Neural cell (in vitro differentiated cells): ENCODE measurements at regions not wholly inside any gene's neighbourhood (a gene's known extent, or its start where the extent isn't known, plus 50 kb on each side); places are given as distances from the start of the nearest gene placed in this dataset.

Experiments used
- RAD21 ChIP-seq: fragments of 450-650 bp; conservative IDR thresholded peaks from 2 replicates; pipeline ENCODE4 v1.6.1; 2014; ENCODE audit warnings: antibody characterized with exemption, mild to moderate bottlenecking, moderate library complexity
- TF ChIP-seq, protein P1 (sequence below): fragments of 450-650 bp; IDR thresholded peaks from 2 replicates; pipeline ENCODE4 v1.5.1; 2014; ENCODE audit warnings: antibody characterized with exemption, mild to moderate bottlenecking, moderate library complexity; ENCODE audit not compliant: poor library complexity, severe bottlenecking

DNA sequence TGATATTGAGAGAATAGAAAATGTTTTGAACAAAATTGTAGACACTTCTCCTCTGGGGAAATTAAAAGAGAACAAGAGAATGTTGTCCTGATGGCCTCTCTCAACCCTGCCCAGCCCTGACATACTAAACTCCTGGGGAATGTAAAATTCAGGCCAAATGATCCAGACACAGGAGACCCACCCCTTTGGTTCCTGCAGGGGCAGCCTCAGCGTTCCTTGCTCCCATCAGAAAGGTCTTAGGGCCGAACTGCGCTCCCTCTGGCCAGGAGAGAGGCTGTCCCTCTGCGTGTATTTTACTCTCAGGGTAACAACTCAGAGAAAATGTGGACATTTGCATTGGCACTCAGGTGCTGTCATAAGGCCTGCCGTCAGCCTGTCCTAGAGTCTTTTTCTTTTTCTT lies 616.3 kb upstream of the KLF4 start:
- no peak for TF ChIP-seq RAD21
- TF ChIP-seq, protein P1, sequence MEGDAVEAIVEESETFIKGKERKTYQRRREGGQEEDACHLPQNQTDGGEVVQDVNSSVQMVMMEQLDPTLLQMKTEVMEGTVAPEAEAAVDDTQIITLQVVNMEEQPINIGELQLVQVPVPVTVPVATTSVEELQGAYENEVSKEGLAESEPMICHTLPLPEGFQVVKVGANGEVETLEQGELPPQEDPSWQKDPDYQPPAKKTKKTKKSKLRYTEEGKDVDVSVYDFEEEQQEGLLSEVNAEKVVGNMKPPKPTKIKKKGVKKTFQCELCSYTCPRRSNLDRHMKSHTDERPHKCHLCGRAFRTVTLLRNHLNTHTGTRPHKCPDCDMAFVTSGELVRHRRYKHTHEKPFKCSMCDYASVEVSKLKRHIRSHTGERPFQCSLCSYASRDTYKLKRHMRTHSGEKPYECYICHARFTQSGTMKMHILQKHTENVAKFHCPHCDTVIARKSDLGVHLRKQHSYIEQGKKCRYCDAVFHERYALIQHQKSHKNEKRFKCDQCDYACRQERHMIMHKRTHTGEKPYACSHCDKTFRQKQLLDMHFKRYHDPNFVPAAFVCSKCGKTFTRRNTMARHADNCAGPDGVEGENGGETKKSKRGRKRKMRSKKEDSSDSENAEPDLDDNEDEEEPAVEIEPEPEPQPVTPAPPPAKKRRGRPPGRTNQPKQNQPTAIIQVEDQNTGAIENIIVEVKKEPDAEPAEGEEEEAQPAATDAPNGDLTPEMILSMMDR = no peak
